ENCODE measurements at regions not wholly inside any gene's neighbourhood (a gene's known extent, or its start where the extent isn't known, plus 50 kb on each side); places are given as distances from the start of the nearest gene placed in this dataset.

DNA sequence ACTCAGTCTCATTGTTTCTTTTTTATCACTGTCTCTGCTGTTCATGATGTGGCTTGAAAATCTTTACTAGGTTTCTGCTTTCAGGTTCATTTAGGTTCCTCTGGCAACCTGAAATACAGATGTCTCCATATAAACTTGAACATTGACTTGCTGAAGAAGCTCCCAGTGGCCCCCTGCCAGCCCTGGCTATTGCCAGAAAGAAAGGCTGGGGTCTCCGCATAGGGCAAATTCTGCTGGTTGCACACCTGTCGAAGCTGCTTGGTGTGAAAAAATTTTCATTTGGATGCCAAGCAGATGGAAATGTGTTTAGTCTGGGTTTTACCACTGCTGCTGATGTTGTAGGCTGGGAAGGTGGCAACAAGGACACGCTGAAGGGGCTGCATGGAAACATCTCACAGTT is 826.7 kb upstream of the GHITM start:
- TF ChIP-seq, protein P1, sequence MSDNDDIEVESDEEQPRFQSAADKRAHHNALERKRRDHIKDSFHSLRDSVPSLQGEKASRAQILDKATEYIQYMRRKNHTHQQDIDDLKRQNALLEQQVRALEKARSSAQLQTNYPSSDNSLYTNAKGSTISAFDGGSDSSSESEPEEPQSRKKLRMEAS (IDR thresholded peaks at IDR 0.05) = no peak
- TF ChIP-seq CTCF (IDR thresholded peaks at IDR 0.05) (no peak), SMC3 (IDR thresholded peaks at IDR 0.05) (no peak), CEBPB (IDR thresholded peaks at IDR 0.05) (no peak), POLR2A (IDR thresholded peaks at IDR 0.05; ENCODE audit: low read length) (no peak), TFCP2L1 (CRISPR knock-in tag; IDR thresholded peaks at IDR 0.05) (no peak), EP300 (IDR thresholded peaks at IDR 0.05) (no peak), HDAC2 (IDR thresholded peaks at IDR 0.05) (no peak), CBX8 (IDR thresholded peaks at IDR 0.05) (no peak), MYC (IDR thresholded peaks at IDR 0.05; ENCODE audit: borderline replicate concordance, low read length) (no peak)
- TF ChIP-seq, protein P2, sequence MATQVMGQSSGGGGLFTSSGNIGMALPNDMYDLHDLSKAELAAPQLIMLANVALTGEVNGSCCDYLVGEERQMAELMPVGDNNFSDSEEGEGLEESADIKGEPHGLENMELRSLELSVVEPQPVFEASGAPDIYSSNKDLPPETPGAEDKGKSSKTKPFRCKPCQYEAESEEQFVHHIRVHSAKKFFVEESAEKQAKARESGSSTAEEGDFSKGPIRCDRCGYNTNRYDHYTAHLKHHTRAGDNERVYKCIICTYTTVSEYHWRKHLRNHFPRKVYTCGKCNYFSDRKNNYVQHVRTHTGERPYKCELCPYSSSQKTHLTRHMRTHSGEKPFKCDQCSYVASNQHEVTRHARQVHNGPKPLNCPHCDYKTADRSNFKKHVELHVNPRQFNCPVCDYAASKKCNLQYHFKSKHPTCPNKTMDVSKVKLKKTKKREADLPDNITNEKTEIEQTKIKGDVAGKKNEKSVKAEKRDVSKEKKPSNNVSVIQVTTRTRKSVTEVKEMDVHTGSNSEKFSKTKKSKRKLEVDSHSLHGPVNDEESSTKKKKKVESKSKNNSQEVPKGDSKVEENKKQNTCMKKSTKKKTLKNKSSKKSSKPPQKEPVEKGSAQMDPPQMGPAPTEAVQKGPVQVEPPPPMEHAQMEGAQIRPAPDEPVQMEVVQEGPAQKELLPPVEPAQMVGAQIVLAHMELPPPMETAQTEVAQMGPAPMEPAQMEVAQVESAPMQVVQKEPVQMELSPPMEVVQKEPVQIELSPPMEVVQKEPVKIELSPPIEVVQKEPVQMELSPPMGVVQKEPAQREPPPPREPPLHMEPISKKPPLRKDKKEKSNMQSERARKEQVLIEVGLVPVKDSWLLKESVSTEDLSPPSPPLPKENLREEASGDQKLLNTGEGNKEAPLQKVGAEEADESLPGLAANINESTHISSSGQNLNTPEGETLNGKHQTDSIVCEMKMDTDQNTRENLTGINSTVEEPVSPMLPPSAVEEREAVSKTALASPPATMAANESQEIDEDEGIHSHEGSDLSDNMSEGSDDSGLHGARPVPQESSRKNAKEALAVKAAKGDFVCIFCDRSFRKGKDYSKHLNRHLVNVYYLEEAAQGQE (IDR thresholded peaks at IDR 0.05) = no peak

Measured in A549 (cell line).